GM08714 (cell line): ENCODE measurements at regions not wholly inside any gene's neighbourhood (a gene's known extent, or its start where the extent isn't known, plus 50 kb on each side); places are given as distances from the start of the nearest gene placed in this dataset.

Experiments used
- H3K4me3 ChIP-seq: fragments of 200-500 bp; sonication (Bioruptor generic); 2 replicates; pipeline ENCODE4 v1.5.1; 2014; ENCODE audit warnings: mild to moderate bottlenecking, low read length, inconsistent platforms
- ZNF274 ChIP-seq: IDR thresholded peaks from 2 replicates; pipeline ENCODE4 v1.6.1; 2012; ENCODE audit warnings: mild to moderate bottlenecking, low read depth, low read length

DNA sequence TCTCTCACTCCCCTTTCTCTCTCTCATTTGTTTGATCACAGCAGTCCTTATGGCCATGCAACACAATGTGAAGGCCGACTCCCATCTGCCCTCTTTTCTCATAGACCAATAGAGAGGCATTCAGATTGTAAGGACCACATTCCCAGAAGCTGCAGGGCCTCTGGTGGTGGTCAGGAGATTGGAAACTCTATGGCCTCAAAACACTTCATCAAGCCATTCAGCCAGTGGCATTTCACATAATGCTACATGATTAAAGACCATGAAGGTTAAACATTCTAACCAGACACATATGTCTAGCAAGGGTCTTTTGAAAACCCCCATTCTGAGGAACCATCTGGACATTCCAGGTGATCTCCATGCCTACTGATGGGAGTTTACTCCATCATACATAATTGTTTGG lies 769.5 kb upstream of the CXADR start:
- TF ChIP-seq ZNF274 = no peak
- no peak overlapping the region for H3K4me3 ChIP-seq

- no peak overlapping the region for H3K4me3 ChIP-seq
- no peak for TF ChIP-seq ZNF274
Measured at GRCh38 chr21:16750926-16751325, 761.9 kb upstream of the CXADR start.

GRCh38 chr21:16751695-16752474 lies 761.0 kb upstream of the CXADR start:
- H3K4me3 ChIP-seq = no peak overlapping the region
- TF ChIP-seq ZNF274 = no peak

- no peak for TF ChIP-seq ZNF274
- no peak overlapping the region for H3K4me3 ChIP-seq
Measured at GRCh38 chr21:16752475-16752857, 760.4 kb upstream of the CXADR start.

DNA sequence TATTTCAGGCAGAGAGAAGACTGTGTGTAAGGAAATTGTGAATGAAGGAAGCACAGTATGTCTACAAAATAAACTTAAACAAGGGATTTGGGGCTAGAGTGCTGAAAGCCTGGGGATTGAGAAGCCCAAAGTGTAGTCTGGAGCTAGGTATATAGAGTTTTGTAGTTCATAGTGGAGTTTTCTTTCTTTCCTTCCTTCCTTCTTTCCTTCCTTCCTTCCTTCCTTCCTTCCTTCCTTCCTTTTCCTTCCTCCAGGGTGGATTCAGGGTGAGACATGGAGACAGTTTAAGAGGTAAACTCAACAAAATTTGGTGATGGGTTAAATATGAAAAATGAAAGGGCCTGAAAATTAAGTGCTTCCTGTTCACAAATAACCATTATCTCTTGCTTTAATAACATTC lies 757.8 kb upstream of the CXADR start:
- TF ChIP-seq ZNF274 = no peak
- H3K4me3 ChIP-seq = no peak overlapping the region

DNA sequence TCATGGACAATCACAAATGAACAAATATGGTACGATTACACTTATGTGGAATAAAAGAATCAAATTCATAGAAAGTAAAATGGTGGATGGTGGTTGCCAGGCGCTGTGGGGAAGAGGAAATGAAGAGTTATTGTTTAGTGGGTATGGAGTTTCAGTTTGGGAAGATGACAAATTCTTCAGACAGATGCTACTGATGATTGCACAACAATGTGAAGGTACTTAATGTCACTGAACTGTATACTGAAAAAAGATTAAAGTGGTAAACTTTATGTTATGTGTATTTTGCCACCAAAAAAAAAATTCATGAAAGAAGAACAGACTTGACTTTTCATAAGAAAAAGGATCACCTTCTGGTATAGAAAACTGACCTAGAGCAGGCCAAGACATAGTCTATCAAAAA lies 745.6 kb upstream of the CXADR start:
- no peak overlapping the region for H3K4me3 ChIP-seq
- no peak for TF ChIP-seq ZNF274

GRCh38 chr21:16768096-16768495 lies 744.7 kb upstream of the CXADR start:
- TF ChIP-seq ZNF274 = no peak
- no peak overlapping the region for H3K4me3 ChIP-seq

DNA sequence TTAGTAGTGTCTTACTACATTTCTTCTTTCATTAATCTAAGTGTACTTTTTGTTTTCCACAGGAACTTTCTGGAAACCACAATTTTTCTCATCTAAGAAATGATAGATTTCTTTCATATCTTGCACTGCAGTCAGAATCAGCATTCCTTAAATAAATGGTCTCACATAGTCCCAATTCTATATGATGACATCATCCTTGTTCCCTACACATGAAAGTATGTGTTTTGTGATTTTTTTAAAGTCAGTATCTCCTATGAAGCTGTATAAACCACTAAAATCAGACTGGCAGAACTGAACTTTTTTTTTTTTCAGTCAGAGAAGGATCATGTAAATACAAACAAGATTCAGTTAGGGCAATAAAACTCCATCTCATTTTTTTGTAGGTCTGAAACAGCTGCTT lies 742.6 kb upstream of the CXADR start:
- H3K4me3 ChIP-seq = no peak overlapping the region

GRCh38 chr21:16773206-16773605 lies 739.6 kb upstream of the CXADR start:
- H3K4me3 ChIP-seq = no peak overlapping the region
- TF ChIP-seq ZNF274 = no peak

More for the DNA sequence above, 742.6 kb upstream of the CXADR start:
- no peak for TF ChIP-seq ZNF274

- H3K4me3 ChIP-seq = no peak overlapping the region
- TF ChIP-seq ZNF274 = no peak
Measured at GRCh38 chr21:16775076-16775475, 737.8 kb upstream of the CXADR start.

- no peak overlapping the region for H3K4me3 ChIP-seq
- no peak for TF ChIP-seq ZNF274
Measured at GRCh38 chr21:16777041-16777720, 735.7 kb upstream of the CXADR start.

DNA sequence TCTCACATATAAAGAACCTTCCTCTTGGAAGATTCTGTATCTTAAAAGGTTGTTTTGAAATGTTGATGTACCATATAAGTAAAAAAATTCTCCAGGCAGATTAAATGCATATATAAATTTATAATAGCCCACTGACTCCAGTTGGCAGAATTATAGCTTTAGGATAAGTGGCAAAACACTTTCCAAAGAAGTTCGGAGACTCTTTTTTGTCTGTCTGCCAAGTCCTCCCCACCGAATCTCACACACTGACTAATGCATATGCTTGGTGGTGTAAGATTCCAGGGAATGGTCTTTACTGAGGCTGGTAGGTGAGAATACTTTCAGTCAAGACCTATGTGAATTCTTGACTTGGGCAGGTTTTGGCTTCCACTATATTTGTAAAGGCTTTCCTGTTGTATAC lies 724.3 kb upstream of the CXADR start:
- no peak for TF ChIP-seq ZNF274
- H3K4me3 ChIP-seq = no peak overlapping the region

DNA sequence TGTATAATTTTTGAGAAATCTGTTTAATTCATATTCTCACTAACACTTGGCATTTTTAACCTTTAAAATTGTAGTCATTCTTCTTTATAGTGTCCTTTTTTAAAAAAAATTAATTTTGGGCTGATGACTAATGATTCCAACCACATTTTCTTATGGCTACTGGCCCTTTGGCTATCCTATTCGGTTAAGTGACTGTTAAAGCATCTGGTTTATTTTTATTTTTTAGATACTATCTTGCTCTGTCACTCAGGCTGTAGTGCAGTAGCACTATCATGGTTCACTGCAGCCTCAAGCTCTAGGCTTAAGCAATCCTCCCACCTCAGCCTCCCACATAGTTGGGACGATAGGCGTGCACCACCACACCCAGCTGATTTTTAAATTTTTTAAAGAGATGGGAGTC lies 723.2 kb upstream of the CXADR start:
- TF ChIP-seq ZNF274 = no peak
- no peak overlapping the region for H3K4me3 ChIP-seq

GRCh38 chr21:16792101-16792500 lies 720.7 kb upstream of the CXADR start:
- TF ChIP-seq ZNF274 = no peak
- H3K4me3 ChIP-seq = no peak overlapping the region

DNA sequence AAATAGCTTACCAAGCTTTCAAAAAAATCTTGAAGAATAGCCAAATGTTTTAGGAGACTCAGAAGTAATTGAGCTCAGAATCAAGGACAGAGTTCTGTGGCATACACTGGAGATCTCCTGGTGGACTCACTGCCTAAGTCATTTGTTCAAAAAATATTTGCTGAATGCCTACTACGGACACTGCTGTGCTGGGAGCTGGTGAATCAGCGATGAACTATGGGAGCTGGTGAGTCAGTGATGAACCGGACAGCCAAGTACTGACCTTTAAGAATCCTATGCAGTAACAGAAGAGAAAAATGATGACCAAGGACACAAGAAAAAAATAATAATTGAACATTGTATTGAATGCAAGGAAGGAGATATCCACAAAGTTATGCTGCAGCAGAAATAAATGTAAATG lies 717.9 kb upstream of the CXADR start:
- no peak for TF ChIP-seq ZNF274
- no peak overlapping the region for H3K4me3 ChIP-seq
